GM12891 (cell line): ENCODE measurements at regions not wholly inside any gene's neighbourhood (a gene's known extent, or its start where the extent isn't known, plus 50 kb on each side); places are given as distances from the start of the nearest gene placed in this dataset.

Experiments used
- DNase-seq: peaks from one replicate; pipeline ENCODE4 v3.0.0; 2011; ENCODE audit warnings: low spot score; ENCODE audit not compliant: insufficient read length
- FAIRE-seq: peaks from 2 replicates; lab custom pipeline; 2011; peaks lifted over from hg19 to GRCh38; lab: Jason Lieb, UNC
- PAX5 ChIP-seq: IDR thresholded peaks from 2 replicates; pipeline ENCODE4 v1.6.1; 2011; ENCODE audit warnings: low read length, moderate library complexity, mild to moderate bottlenecking; ENCODE audit not compliant: insufficient read depth, severe bottlenecking
- POLR2A ChIP-seq: IDR thresholded peaks from 2 replicates; pipeline ENCODE4 v1.6.1; 2011; ENCODE audit warnings: low read depth, low read length, control low read depth
- POLR2AphosphoS5 ChIP-seq: IDR thresholded peaks from 2 replicates; pipeline ENCODE4 v1.6.1; 2011; ENCODE audit warnings: low read depth, low read length, control low read depth
- POU2F2 ChIP-seq: IDR thresholded peaks from 2 replicates; pipeline ENCODE4 v1.6.1; 2011; ENCODE audit warnings: low read depth, mild to moderate bottlenecking, control low read depth, low read length, moderate library complexity
- SPI1 ChIP-seq: IDR thresholded peaks from 2 replicates; pipeline ENCODE4 v1.6.1; 2011; ENCODE audit warnings: low read depth, low read length, control low read depth
- TAF1 ChIP-seq: IDR thresholded peaks from 2 replicates; pipeline ENCODE4 v1.6.1; 2011; ENCODE audit warnings: low read depth, low read length, control low read depth

DNA sequence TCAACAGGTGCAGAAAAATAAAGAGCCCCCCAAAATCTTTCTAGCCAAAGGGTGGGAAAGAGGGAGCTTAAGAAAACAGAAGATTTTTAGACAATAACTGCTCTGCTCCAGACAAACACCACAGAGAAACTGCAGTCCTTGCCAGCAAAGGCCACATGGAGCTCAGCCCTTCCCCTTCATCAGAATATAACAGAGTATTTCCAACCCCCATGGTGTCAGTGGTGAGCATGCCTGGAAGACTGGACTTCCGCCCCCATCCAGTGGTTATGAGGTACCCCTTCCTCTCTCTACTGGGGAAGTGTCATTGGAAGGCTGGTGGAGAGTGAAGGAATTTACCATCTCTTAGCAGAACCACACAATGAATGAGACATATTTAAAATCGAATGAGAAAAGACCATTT, 1007.3 kb upstream of the CELF2 start:
- TF ChIP-seq POLR2AphosphoS5: no peak
- no peak for TF ChIP-seq POU2F2
- TF ChIP-seq TAF1: no peak
- TF ChIP-seq SPI1: no peak
- no peak for TF ChIP-seq POLR2A
- TF ChIP-seq PAX5: no peak
- DNase-seq (no peak), FAIRE-seq (no peak)

DNA sequence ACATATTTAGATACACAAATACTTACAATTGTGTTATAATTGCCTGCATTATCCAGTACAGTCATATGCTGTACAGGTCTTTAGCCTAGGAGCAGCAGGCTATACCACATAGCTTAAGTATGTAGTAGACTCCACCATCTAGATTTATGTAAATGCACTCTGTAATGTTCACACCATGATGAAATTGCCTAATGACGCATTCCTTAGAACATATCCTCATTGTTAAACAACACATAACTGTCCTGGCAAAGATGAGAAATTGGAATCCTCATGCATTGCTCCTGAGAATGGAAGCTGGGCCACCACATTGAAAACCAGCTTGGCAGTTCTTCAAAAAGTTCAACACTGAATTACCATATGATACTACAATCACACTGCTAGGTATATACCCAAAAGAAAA, 1002.8 kb upstream of the CELF2 start:
- FAIRE-seq: no peak

DNA sequence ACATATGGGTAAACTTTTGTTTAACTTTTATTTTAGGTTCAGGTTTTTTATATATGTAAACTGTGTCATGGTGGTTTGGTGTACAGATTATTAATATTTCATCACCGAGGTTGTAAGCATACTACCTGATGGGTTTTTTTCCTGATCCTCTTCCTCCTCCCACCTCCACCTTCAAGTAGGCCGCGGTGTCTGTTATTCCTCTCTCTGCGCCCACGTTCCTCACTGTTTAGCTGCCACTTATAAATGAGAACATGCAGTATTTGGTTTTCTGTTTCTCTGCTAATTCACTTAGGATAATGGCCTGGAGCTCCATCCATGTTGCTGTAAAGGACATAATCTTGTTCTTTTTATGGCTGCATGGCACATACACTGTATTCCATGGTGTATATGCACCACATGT, 1000.0 kb upstream of the CELF2 start:
- no peak for FAIRE-seq
- TF ChIP-seq PAX5 (no peak), TAF1 (no peak), SPI1 (no peak), POLR2A (no peak), POLR2AphosphoS5 (no peak), POU2F2 (no peak)
- DNase-seq: no peak

More for the DNA sequence above, 1002.8 kb upstream of the CELF2 start:
- TF ChIP-seq SPI1 (no peak), POU2F2 (no peak), POLR2AphosphoS5 (no peak), POLR2A (no peak), TAF1 (no peak), PAX5 (no peak)
- DNase-seq: no peak

DNA sequence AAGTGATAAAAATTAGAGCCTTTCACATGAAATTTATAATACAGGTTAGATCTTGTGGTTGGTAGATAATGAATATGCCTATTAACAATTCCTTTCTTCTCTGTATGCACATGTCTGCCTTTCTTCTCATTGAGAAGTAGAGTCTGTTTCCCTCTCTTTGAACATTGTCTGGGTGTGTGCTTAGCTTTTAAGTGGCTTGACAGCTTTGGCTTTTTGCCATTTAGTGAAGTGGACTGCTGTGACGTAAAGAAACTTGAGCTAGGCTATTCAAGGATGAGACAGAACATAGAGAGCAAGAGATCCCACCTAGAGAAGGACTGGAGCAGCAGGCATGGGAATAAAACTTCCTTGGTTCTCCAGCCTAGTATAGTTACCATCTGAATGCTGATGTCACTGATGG, 996.7 kb upstream of the CELF2 start:
- no peak for DNase-seq
- TF ChIP-seq SPI1 (no peak), POLR2AphosphoS5 (no peak), POU2F2 (no peak), TAF1 (no peak), POLR2A (no peak), PAX5 (no peak)

DNA sequence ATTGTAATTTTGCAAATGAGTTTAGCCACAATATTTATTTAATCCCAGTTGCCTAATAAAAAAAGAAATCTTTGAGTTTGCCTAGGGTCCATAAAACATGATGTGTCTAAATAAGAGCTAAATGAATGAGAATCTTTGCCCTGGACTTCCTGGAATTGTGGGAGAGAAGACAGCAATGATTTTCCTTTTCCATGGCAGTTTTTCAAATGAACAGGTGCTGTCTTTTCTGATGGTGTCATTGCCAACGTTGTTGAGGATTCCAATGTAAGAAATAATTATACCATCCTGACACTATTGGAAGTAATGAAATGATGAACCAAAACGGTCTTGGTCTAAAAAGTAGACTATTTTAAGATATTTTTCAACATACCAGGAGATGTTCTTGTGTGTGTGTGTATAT, 984.7 kb upstream of the CELF2 start:
- DNase-seq (no peak), FAIRE-seq (no peak)
- TF ChIP-seq POU2F2 (no peak), TAF1 (no peak), POLR2AphosphoS5 (no peak), POLR2A (no peak), PAX5 (no peak), SPI1 (no peak)

More for the DNA sequence above, 996.7 kb upstream of the CELF2 start:
- no peak for FAIRE-seq

DNA sequence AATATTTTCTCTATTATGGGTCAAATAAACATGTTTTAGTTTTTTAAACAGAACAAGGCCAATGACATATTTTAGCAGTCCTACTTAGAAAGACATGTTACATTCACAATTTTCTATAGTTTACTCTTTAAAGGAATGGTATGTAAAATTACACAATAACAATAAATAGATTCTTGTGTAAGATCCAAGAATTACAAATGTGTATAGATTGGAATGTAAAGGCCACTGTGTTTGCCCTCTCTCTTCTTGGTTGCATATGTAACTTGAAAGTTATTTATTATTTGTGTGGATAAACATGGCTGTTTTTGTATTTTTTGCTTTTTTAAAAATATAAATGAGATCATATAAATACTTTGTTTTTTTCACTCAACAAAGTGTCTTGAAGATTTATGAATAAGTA, 979.3 kb upstream of the CELF2 start:
- no peak for FAIRE-seq
- no peak for DNase-seq
- TF ChIP-seq POLR2AphosphoS5: no peak
- no peak for TF ChIP-seq PAX5
- no peak for TF ChIP-seq TAF1
- no peak for TF ChIP-seq POLR2A
- no peak for TF ChIP-seq SPI1
- TF ChIP-seq POU2F2: no peak

DNA sequence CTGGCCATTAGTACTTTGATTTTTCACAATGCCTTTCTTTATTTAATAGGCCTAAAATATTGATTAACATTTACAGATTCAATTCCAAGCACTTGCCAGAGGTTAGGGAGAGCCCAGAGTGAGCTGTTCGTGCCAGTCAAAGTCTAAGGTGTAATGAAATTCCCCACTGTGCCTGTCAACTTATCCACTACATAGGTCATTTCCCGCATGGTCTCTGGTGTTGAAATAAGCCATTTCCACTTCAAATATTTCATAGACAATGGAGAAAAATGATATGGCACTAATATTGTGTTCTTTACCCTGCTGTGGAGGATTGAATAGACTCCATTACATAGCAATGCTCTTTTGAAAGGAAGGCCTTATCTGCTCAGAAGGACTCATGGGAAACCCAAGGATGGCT, 978.1 kb upstream of the CELF2 start:
- TF ChIP-seq PAX5 (no peak), POU2F2 (no peak), POLR2AphosphoS5 (no peak), TAF1 (no peak), SPI1 (no peak), POLR2A (no peak)
- no peak for DNase-seq
- no peak for FAIRE-seq

DNA sequence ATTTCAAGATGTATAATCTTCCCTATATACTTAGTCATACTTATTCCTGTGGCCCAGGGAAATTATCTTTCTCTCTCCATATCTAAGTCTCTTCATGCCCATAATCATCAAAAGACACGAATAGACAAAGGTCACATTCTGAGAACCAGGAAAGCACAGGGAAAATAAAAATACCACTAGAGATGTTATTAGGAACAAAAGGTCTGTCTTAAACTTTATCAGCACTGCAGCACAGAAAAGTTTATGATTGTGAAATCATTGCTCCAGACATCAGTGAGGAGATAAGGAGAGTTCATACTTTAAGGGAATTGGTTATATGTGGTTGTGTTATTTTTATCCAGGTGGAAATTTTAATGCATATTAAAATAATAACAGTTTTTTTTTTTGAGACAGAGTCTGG, 974.6 kb upstream of the CELF2 start:
- FAIRE-seq (no peak), DNase-seq (no peak)
- TF ChIP-seq POLR2AphosphoS5: no peak
- no peak for TF ChIP-seq POLR2A
- no peak for TF ChIP-seq TAF1
- no peak for TF ChIP-seq PAX5
- TF ChIP-seq POU2F2: no peak
- TF ChIP-seq SPI1: no peak

DNA sequence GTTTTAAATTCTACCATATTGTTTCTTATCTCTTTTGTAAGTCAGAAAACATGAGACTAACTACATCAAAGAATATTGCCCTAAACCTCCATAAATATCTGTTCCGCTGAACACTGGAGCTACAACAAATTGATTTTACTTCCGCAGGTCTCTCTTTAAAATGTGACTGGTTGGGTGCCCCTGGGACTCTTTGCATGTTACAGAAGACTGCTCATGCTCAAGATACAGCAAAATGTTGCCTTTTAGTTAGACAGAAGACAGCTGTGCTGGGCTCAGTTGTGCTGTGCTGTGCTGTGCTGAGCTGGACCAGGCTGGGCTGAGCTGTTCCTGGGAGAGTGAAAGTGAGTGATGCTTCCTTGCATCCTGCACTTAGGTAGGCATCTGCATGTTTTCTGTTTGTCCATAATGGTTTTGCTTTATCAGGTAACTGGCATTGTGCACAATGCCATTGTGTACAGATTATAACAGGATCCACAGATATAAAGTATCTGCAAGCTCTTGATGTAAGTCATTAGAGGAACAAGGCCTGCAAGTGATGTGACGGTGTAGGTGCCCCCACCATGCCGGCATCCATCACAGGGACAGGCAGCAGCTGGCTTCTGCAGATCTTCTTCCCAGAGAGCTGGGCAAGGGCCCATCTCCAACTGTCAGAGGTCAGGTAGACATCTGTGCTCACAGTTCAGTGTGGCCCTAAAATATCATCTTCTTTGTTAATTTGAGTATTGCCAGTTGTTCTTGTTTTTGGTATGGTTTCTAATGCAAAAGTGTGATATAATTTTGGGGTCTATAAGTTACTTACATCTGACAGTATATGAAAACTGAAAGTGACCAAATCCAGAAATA, 972.5 kb upstream of the CELF2 start:
- no peak for DNase-seq
- no peak for FAIRE-seq
- no peak for TF ChIP-seq SPI1
- TF ChIP-seq POLR2AphosphoS5: no peak
- TF ChIP-seq POLR2A: no peak
- no peak for TF ChIP-seq POU2F2
- TF ChIP-seq TAF1: no peak
- TF ChIP-seq PAX5: no peak
